WERI-Rb-1 (cell line): ENCODE measurements at regions not wholly inside any gene's neighbourhood (a gene's known extent, or its start where the extent isn't known, plus 50 kb on each side); places are given as distances from the start of the nearest gene placed in this dataset.

Source experiments
- DNase-seq: peaks from one replicate; pipeline ENCODE4 v3.0.0-alpha.2; 2020
- H3K27ac ChIP-seq: fragments of 250-450 bp; sonication (Bioruptor Pico); 2 replicates; pipeline ENCODE4 v1.5.1; 2020; ENCODE audit warnings: mild to moderate bottlenecking, moderate library complexity
- H3K27me3 ChIP-seq: fragments of 250-450 bp; sonication (Bioruptor Pico); 2 replicates; pipeline ENCODE4 v1.5.1; 2021; ENCODE audit warnings: mild to moderate bottlenecking, low read depth, moderate library complexity; ENCODE audit not compliant: insufficient read depth, severe bottlenecking
- H3K36me3 ChIP-seq: fragments of 250-450 bp; sonication (Bioruptor Pico); 2 replicates; pipeline ENCODE4 v1.5.1; 2020; ENCODE audit warnings: mild to moderate bottlenecking, moderate library complexity
- H3K4me3 ChIP-seq: 2 replicates; pipeline ENCODE4 v1.5.1; 2011; ENCODE audit warnings: low read depth, mild to moderate bottlenecking, control low read depth, low read length
- H3K9me3 ChIP-seq: fragments of 250-450 bp; sonication (Bioruptor Pico); 2 replicates; pipeline ENCODE4 v1.5.1; 2021; ENCODE audit warnings: mild to moderate bottlenecking, moderate library complexity; ENCODE audit not compliant: severe bottlenecking
- CTCF ChIP-seq: IDR thresholded peaks from 2 replicates; pipeline ENCODE4 v1.5.1; 2011; ENCODE audit warnings: low read depth, mild to moderate bottlenecking, control low read depth, inconsistent platforms, low read length

- no peaks in the 10 kb centered on the region for H3K27me3 ChIP-seq
- TF ChIP-seq CTCF = no peak
Observed at GRCh38 chr1:38263438-38263837, 216.8 kb upstream of the POU3F1 start.

GRCh38 chr1:38261574-38261973, 215.0 kb upstream of the POU3F1 start:
- H3K4me3 ChIP-seq = no peak overlapping the region
- no peak overlapping the region for H3K27ac ChIP-seq
- no peaks in the 10 kb centered on the region for H3K27me3 ChIP-seq
- H3K36me3 ChIP-seq = no peaks in the 10 kb centered on the region
- no peak for TF ChIP-seq CTCF
- peaks cover 9% of the 10 kb centered on the region for H3K9me3 ChIP-seq
- DNase-seq = no peak

More at GRCh38 chr1:38263438-38263837, 216.8 kb upstream of the POU3F1 start:
- Histone ChIP-seq H3K36me3 (no peaks in the 10 kb centered on the region), H3K9me3 (peaks cover 9% of the 10 kb centered on the region), H3K4me3 (no peak overlapping the region), H3K27ac (no peak overlapping the region)
- no peak for DNase-seq

GRCh38 chr1:38258085-38258627, 211.6 kb upstream of the POU3F1 start:
- Histone ChIP-seq H3K36me3 (no peaks in the 10 kb centered on the region), H3K27ac (no peak overlapping the region), H3K27me3 (no peaks in the 10 kb centered on the region), H3K4me3 (no peak overlapping the region), H3K9me3 (peaks cover 9% of the 10 kb centered on the region)
- no peak for TF ChIP-seq CTCF
- DNase-seq = no peak

GRCh38 chr1:38257374-38257773, 210.8 kb upstream of the POU3F1 start:
- Histone ChIP-seq H3K9me3 (peaks cover 9% of the 10 kb centered on the region), H3K36me3 (no peaks in the 10 kb centered on the region), H3K4me3 (no peak overlapping the region), H3K27ac (no peak overlapping the region), H3K27me3 (no peaks in the 10 kb centered on the region)
- TF ChIP-seq CTCF = no peak
- DNase-seq = no peak

GRCh38 chr1:38256072-38256471, 209.5 kb upstream of the POU3F1 start:
- Histone ChIP-seq H3K36me3 (no peaks in the 10 kb centered on the region), H3K27ac (no peak overlapping the region), H3K27me3 (no peaks in the 10 kb centered on the region), H3K9me3 (peaks cover 9% of the 10 kb centered on the region), H3K4me3 (no peak overlapping the region)
- DNase-seq = no peak
- 0 out of 2 replicates have a peak, but pooled peaks have one; percentile 14 for TF ChIP-seq CTCF

- Histone ChIP-seq H3K36me3 (no peaks in the 10 kb centered on the region), H3K9me3 (no peaks in the 10 kb centered on the region), H3K27me3 (no peaks in the 10 kb centered on the region), H3K4me3 (no peak overlapping the region), H3K27ac (no peak overlapping the region)
- no peak for TF ChIP-seq CTCF
- DNase-seq = no peak
Observed at GRCh38 chr1:38253314-38253713, 206.7 kb upstream of the POU3F1 start.
